ENCODE measurements at regions not wholly inside any gene's neighbourhood (a gene's known extent, or its start where the extent isn't known, plus 50 kb on each side); places are given as distances from the start of the nearest gene placed in this dataset.

DNA sequence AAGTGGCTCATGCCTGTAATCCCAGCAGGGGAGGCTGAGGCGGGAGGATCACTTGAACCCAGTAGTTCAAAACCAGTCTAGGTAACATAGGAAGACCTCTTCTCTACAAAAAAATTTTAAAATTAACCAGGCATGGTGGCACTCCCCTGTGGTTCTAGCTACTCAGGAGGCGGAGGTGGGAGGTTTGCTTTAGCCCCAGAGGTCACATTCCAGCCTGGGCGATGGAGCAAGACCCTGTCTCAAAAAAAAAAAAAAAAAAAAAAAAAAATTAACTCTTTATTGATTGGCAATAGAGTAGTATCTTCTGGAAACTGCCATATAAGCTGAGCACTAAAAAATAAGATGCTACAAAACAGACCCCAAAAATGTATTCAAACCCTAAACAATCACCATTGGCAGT lies 69.5 kb downstream of the LLPH start:
- DNase-seq (ENCODE audit: low read depth): no peak
- H3K4me3 ChIP-seq (ENCODE audit: low read length): no peak overlapping the region
- TF ChIP-seq, protein P1, sequence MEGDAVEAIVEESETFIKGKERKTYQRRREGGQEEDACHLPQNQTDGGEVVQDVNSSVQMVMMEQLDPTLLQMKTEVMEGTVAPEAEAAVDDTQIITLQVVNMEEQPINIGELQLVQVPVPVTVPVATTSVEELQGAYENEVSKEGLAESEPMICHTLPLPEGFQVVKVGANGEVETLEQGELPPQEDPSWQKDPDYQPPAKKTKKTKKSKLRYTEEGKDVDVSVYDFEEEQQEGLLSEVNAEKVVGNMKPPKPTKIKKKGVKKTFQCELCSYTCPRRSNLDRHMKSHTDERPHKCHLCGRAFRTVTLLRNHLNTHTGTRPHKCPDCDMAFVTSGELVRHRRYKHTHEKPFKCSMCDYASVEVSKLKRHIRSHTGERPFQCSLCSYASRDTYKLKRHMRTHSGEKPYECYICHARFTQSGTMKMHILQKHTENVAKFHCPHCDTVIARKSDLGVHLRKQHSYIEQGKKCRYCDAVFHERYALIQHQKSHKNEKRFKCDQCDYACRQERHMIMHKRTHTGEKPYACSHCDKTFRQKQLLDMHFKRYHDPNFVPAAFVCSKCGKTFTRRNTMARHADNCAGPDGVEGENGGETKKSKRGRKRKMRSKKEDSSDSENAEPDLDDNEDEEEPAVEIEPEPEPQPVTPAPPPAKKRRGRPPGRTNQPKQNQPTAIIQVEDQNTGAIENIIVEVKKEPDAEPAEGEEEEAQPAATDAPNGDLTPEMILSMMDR (conservative IDR thresholded peaks at IDR 0.05; ENCODE audit: low read depth, low read length): no peak

DNA sequence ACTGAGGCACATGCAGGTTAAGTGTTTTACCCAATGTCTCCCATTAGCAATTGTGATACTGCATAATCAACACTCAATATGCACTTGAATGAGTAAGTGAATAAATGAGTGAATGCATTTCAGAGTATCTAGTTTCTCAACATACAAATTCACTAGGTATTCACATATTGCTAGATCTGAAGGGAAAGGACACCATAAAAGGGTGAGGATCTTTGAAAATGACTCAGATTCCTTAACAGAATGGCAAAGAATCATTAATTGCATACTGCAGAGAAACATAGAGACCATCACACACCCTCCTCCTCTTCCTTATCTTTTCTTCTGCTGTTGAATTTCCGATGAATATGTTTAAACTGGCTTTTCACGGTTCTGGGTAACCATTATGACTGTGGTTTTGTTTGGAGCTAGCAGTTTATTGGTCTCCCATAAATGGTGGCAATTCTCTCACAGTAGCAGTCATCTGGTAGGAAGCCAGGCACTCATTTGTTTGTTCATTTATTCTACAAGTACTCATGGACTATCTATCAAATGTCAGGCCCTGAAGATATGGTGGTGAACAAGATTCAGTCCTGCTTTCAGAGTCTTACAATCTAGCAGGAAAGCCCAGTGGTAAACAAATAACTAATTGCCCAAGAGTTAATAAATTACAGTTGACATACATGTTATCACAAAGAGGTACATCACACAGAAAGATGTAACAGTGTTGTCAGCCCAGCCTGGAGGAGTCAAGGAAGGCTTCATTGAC lies 70.2 kb downstream of the LLPH start:
- no peak for DNase-seq (ENCODE audit: low read depth)
- no peak overlapping the region for H3K4me3 ChIP-seq (ENCODE audit: low read length)
- TF ChIP-seq, protein P1 (conservative IDR thresholded peaks at IDR 0.05; ENCODE audit: low read depth, low read length): no peak

- TF ChIP-seq, protein P1 (conservative IDR thresholded peaks at IDR 0.05; ENCODE audit: low read depth, low read length): no peak
- H3K4me3 ChIP-seq (ENCODE audit: low read length): no peak overlapping the region
- no peak for DNase-seq (ENCODE audit: low read depth)
These were observed 70.9 kb downstream of the LLPH start for GRCh38 chr12:66059666-66060065.

- no peak for DNase-seq (ENCODE audit: low read depth)
- H3K4me3 ChIP-seq (ENCODE audit: low read length): no peak overlapping the region
- TF ChIP-seq, protein P1 (conservative IDR thresholded peaks at IDR 0.05; ENCODE audit: low read depth, low read length): no peak
These were observed 72.0 kb downstream of the LLPH start for GRCh38 chr12:66058554-66058953.

- TF ChIP-seq, protein P1 (conservative IDR thresholded peaks at IDR 0.05; ENCODE audit: low read depth, low read length): no peak
- no peak for DNase-seq (ENCODE audit: low read depth)
- no peak overlapping the region for H3K4me3 ChIP-seq (ENCODE audit: low read length)
These were observed 74.7 kb downstream of the LLPH start for GRCh38 chr12:66055837-66056319.

- H3K4me3 ChIP-seq (ENCODE audit: low read length): no peak overlapping the region
- DNase-seq (ENCODE audit: low read depth): no peak
- TF ChIP-seq, protein P1 (conservative IDR thresholded peaks at IDR 0.05; ENCODE audit: low read depth, low read length): no peak
These were observed 77.4 kb downstream of the LLPH start for GRCh38 chr12:66052988-66053615.

DNA sequence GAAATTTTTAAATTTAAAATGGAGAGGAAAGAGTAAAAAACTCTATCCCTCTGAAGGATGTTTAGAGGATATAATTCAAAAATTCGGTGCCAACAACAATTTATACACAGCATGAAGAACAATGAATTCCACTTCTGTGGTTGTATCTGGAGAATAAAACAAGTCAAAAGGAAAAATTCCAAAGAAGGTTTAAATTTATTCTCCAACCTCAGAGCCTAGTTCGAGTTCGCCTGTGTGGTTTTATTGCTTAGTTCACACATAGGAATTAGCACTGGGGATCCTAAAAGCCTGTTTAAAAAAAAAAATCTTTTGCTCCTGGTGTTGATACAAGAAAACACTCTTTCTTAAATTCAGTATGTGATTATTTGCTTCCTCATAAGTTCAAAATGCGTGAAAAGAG lies 79.2 kb downstream of the LLPH start:
- TF ChIP-seq, protein P1 (conservative IDR thresholded peaks at IDR 0.05; ENCODE audit: low read depth, low read length): no peak

More for the DNA sequence above, 79.2 kb downstream of the LLPH start:
- DNase-seq (ENCODE audit: low read depth): no peak
- H3K4me3 ChIP-seq (ENCODE audit: low read length): no peak overlapping the region
